Astrocyte (in vitro differentiated cells and primary cell): ENCODE measurements at regions not wholly inside any gene's neighbourhood (a gene's known extent, or its start where the extent isn't known, plus 50 kb on each side); places are given as distances from the start of the nearest gene placed in this dataset.

Experiments used
- EZH2 ChIP-seq: IDR thresholded peaks from 2 replicates; pipeline ENCODE4 v1.6.1; 2012; ENCODE audit warnings: mild to moderate bottlenecking, low read length, inconsistent platforms; ENCODE audit not compliant: insufficient read depth
- TF ChIP-seq, protein P1 (sequence below): IDR thresholded peaks from 2 replicates; pipeline ENCODE4 v1.5.1; 2011; ENCODE audit warnings: low read depth, mild to moderate bottlenecking, inconsistent platforms, low read length, moderate library complexity; ENCODE audit not compliant: insufficient read depth

DNA sequence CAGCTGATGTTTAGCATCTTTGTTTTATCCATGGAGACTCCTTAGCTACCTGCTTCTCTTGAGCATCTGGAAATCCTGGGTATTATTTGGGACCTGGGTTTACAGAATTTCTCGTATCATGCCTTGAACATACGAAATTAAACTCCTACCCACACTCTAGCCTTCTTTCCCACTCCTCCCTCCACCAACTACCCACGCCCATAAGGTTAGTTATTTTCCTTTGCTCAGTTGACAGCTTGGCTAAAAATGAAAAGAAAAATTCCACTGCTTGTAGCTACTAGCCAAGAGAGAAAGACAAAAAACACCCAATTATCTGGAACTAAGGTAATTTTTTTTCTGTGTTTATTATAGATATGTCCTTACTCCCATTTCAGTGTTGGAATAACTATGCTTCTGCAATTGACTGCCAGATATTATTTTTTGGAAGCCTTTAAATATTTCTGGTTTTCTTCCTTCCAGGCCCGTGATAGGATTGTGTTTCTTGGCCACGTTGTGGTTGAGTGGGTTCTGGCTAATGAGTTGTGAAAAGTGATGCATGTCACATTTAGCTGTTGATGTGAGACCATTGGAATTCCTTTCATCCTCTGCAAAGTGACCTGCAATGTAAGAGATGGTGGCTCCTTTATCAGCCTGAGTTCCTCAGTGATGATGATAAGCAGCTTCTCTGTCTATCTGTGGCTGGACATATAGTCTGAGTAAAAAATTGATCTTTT lies 308.1 kb downstream of the LRRC70 start:
- TF ChIP-seq, protein P1, sequence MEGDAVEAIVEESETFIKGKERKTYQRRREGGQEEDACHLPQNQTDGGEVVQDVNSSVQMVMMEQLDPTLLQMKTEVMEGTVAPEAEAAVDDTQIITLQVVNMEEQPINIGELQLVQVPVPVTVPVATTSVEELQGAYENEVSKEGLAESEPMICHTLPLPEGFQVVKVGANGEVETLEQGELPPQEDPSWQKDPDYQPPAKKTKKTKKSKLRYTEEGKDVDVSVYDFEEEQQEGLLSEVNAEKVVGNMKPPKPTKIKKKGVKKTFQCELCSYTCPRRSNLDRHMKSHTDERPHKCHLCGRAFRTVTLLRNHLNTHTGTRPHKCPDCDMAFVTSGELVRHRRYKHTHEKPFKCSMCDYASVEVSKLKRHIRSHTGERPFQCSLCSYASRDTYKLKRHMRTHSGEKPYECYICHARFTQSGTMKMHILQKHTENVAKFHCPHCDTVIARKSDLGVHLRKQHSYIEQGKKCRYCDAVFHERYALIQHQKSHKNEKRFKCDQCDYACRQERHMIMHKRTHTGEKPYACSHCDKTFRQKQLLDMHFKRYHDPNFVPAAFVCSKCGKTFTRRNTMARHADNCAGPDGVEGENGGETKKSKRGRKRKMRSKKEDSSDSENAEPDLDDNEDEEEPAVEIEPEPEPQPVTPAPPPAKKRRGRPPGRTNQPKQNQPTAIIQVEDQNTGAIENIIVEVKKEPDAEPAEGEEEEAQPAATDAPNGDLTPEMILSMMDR: no peak
- no peak for TF ChIP-seq EZH2
